Colonic mucosa (tissue), 4 donors: ENCODE measurements at regions not wholly inside any gene's neighbourhood (a gene's known extent, or its start where the extent isn't known, plus 50 kb on each side); places are given as distances from the start of the nearest gene placed in this dataset.
"Not testable (repeated sequence)": the region's sequence is repeated elsewhere in the genome, so short reads cannot be mapped to it uniquely, and the experiment has no call there.

ENCODE experiments used
- DNase-seq: peaks from one replicate; pipeline ENCODE4 v3.0.0-alpha.2; 2020
- H3K27ac ChIP-seq: fragments of 200-600 bp; one replicate; pipeline ENCODE4 v1.8.0; 2021
- H3K27me3 ChIP-seq: fragments of 200-600 bp; one replicate; pipeline ENCODE4 v1.8.0; 2021
- H3K36me3 ChIP-seq: fragments of 200-600 bp; one replicate; pipeline ENCODE4 v1.8.0; 2021
- H3K4me1 ChIP-seq: fragments of 200-600 bp; one replicate; pipeline ENCODE4 v1.8.0; 2021; ENCODE audit warnings: mild to moderate bottlenecking
- H3K4me3 ChIP-seq: fragments of 200-600 bp; one replicate; pipeline ENCODE4 v1.8.0; 2021
- H3K9ac ChIP-seq, 2 donors: one replicate each; pipeline ENCODE4 v1.7.0; 2013; ENCODE audit warnings: control low read depth in 2 of 2, low read depth in 2 of 2, low read length in 2 of 2
- H3K9me3 ChIP-seq: fragments of 200-600 bp; one replicate; pipeline ENCODE4 v1.8.0; 2021
- intact Hi-C: fragments of 100-400 bp; cut with DNase I; formaldehyde crosslinking; loops from one replicate; pipeline ENCODE4 v1.14.1; 2022
- TF ChIP-seq, protein P1 (sequence below): fragments of 200-600 bp; IDR thresholded peaks from one replicate; pipeline ENCODE4 v1.8.0; 2022; ENCODE audit warnings: antibody characterized with exemption, mild to moderate bottlenecking
- donor health status: healthy.
- donor health status: DM: no; HTN: no; CAD: no.
- donor health status: DM: no; HTN: no; CAD: no.

DNA sequence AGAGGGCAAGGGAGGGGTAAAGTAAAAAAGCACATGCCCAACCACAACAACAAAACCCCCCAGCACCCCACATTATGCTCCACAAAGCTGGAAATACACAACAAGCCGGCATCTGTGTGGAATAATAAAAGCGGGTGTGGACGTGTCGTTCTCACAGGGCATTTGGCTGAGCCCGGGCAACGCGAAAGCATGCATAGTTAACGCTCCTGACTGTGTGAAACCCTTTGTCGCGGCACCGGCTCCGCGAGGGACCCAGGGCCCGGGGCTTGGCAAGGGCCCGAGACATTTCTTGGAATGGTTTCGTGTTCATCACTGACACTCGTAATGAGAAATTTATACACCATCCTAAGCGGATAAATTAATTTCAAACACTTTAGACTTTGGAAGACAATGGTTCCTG lies 165.6 kb downstream of the INHBB start:
- intact Hi-C loops = no loop called here
- TF ChIP-seq, protein P1, sequence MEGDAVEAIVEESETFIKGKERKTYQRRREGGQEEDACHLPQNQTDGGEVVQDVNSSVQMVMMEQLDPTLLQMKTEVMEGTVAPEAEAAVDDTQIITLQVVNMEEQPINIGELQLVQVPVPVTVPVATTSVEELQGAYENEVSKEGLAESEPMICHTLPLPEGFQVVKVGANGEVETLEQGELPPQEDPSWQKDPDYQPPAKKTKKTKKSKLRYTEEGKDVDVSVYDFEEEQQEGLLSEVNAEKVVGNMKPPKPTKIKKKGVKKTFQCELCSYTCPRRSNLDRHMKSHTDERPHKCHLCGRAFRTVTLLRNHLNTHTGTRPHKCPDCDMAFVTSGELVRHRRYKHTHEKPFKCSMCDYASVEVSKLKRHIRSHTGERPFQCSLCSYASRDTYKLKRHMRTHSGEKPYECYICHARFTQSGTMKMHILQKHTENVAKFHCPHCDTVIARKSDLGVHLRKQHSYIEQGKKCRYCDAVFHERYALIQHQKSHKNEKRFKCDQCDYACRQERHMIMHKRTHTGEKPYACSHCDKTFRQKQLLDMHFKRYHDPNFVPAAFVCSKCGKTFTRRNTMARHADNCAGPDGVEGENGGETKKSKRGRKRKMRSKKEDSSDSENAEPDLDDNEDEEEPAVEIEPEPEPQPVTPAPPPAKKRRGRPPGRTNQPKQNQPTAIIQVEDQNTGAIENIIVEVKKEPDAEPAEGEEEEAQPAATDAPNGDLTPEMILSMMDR = no peak
- Histone ChIP-seq H3K36me3 (no peaks in the 10 kb centered on the region), H3K9me3 (no peaks in the 10 kb centered on the region), H3K9ac (no peak overlapping the region), H3K27ac (no peak overlapping the region), H3K4me3 (no peak overlapping the region), H3K27me3 (no peaks in the 10 kb centered on the region), H3K4me1 (no peaks in the 10 kb centered on the region)
- no peak for DNase-seq

DNA sequence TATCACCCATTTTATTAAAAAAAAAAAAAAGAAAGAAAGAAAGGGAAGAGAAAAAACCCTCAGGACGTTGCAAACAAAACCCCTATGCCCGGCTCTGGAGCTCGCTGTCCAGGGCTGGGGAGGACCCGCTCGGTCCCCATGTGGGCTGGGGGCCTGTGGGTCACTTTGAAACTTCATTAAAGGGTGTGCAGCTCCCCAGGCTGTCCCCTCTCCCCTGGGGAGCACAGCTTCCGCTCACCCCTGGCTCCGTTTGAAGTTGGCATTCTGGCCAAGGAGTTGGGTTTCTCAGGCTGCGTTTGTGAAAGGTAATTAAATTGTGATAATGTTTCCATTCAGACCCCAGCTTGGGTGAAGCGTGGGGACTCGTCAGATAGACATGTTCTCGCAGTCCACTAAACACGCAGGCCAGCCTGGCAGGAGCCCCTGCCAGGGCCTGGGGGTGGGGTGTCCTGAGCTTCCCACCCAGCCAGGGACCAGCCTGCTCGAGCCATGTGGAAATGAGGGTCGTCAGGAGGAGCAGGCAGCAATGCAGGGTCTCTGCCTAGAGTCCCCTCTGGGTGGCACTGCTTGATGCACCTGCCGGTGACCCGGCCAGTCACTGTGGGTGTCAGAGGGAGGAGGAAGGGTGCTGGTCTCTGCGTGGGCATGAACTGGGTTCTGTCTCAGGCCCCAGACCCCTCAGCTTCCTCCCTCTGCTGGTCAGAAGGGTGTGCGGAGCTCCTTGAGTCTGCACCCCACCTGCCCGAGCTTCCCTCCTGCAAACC lies 166.2 kb downstream of the INHBB start:
- TF ChIP-seq, protein P1 = no peak
- no peak for DNase-seq
- Histone ChIP-seq H3K36me3 (no peaks in the 10 kb centered on the region), H3K9ac (no peak overlapping the region), H3K9me3 (no peaks in the 10 kb centered on the region), H3K4me3 (no peak overlapping the region), H3K4me1 (no peaks in the 10 kb centered on the region), H3K27ac (no peak overlapping the region), H3K27me3 (no peaks in the 10 kb centered on the region)
- intact Hi-C loops = no loop called here

DNA sequence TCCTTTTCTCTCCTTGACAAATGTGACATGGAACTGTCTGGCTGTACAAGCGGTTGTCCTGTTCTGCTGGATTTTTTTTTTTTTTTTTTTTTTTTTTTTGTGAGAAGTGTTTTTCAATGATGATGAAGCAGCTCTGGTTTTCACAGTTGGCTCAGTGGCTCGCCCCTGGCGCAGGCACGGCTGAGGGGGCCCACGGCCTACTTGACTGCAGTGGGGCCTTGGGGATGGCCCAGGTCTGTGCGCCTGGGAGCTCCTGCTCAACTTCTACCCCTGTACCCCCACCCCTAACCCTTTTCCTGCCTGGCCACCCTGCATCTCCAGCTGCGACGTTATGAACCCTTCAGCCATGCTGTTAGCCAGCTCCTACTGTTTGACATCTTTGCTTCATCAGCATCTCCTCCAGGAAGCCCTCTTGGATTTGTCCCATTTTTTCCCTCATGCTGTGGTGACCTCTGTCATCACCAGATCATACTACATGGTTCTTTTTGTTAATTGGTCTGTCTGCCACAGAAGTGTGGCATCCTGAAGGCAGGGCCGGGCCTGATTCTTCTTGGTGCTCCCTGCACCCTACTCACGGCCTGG lies 167.9 kb downstream of the INHBB start:
- H3K36me3 ChIP-seq = no peaks in the 10 kb centered on the region
- H3K9ac ChIP-seq = no peak overlapping the region
- no peaks in the 10 kb centered on the region for H3K9me3 ChIP-seq
- no peak overlapping the region for H3K27ac ChIP-seq
- intact Hi-C loops = no loop called here
- H3K27me3 ChIP-seq = no peaks in the 10 kb centered on the region
- no peak overlapping the region for H3K4me3 ChIP-seq
- DNase-seq = no peak
- H3K4me1 ChIP-seq = no peaks in the 10 kb centered on the region
- TF ChIP-seq, protein P1 = no peak

DNA sequence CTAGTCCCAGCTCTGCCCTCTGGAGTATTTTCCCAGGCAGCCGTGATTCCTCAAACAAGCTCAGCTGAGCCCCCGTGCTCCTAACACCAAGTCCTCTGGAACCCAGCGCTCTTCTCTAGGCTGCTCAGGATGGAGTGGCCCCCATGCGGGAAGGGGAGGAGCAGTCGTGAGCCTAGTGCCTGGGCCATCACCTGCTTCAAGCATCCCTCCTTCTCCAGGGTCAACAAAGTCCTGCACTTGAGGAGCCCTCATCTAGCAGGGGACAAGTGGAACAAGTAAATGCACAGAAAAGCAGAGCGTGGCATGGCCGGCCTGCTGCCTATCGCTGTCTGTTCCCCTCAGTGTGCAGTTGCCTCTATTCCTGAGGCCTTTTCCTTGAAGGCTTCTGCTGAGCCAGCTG lies 168.6 kb downstream of the INHBB start:
- Histone ChIP-seq H3K27me3 (no peaks in the 10 kb centered on the region), H3K4me3 (no peak overlapping the region), H3K27ac (no peak overlapping the region), H3K9me3 (no peaks in the 10 kb centered on the region), H3K9ac (no peak overlapping the region), H3K36me3 (no peaks in the 10 kb centered on the region), H3K4me1 (no peaks in the 10 kb centered on the region)
- no peak for DNase-seq
- intact Hi-C loops = no loop called here
- TF ChIP-seq, protein P1 = no peak

DNA sequence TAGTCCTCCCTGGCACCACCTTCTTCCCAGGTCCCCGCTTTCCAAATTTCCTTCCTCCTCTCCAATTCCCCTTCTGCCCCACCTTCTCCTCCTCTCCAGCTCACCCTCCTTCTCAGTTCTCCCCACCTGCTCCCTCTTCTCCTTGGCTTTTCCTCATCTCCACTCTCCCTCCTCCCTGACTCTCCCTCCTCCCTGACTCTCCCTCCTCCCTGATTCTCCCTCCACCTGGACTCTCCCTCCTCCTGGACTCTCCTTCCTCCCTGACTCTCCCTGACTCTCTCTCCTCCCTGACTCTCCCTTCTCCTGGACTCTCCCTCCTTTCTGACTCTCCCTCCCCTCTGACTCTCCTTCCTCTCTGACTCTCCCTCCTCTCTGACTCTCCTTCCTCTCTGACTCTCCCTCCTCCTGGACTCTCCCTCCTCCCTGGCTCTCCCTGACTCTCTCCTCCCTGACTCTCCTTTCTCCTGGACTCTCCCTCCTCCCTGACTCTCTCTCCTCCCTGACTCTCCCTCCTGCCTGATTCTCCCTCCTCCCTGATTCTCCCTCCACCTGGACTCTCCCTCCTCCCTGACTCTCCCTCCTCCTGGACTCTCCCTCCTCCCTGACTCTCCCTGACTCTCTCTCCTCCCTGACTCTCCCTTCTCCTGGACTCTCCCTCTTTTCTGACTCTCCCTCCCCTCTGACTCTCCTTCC lies 169.3 kb downstream of the INHBB start:
- not testable (repeated sequence) for H3K27me3 ChIP-seq, H3K27ac ChIP-seq

More for the DNA sequence above, 169.3 kb downstream of the INHBB start:
- H3K4me3 ChIP-seq, H3K9me3 ChIP-seq, H3K4me1 ChIP-seq, H3K36me3 ChIP-seq, H3K9ac ChIP-seq, intact Hi-C loops, DNase-seq: not testable (repeated sequence)
